ENCODE measurements at regions not wholly inside any gene's neighbourhood (a gene's known extent, or its start where the extent isn't known, plus 50 kb on each side); places are given as distances from the start of the nearest gene placed in this dataset.

DNA sequence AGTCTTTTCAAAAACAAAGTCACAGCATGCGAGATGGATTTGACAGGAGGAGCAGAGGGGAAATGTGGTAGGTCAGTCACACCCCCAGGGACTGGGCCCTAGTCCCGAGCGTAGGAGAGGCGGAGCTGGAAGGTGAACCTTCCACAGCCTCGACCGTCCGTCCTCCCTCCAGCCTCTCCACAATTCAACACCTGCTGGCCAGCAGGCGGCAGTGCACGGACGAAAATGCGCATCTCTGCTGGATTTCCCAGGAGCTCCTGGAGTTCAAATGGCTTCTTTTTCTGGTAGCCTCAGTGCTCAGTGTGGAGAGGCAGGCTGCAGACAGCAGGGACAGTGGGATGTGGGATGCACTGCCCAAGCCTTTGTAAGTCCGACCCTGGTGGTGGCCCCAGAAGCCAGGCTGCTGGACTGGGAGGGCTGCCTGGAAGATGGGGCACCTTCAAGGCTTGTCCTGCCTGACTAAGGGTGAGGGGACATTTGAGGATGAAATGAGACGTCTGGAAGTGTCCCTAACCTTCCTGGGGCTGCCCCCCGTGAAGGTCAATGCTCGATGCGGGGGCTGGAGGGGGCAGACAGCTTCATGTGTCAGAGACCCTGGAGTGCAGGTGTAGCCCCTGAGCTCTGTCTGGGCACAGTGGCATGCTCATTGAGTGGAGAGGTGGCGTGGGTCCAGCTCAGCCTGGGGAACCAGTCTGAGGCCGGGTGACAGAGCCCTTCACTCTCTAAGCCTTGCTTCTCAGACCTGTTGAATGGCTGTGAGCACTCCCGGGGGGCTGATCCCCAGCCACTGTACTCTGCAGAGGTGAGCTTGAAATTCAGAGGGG is 189.5 kb downstream of the TFCP2L1 start:
- H3K9me3 Mint-ChIP-seq: no peaks in the 10 kb centered on the region
- TF ChIP-seq, protein P1, sequence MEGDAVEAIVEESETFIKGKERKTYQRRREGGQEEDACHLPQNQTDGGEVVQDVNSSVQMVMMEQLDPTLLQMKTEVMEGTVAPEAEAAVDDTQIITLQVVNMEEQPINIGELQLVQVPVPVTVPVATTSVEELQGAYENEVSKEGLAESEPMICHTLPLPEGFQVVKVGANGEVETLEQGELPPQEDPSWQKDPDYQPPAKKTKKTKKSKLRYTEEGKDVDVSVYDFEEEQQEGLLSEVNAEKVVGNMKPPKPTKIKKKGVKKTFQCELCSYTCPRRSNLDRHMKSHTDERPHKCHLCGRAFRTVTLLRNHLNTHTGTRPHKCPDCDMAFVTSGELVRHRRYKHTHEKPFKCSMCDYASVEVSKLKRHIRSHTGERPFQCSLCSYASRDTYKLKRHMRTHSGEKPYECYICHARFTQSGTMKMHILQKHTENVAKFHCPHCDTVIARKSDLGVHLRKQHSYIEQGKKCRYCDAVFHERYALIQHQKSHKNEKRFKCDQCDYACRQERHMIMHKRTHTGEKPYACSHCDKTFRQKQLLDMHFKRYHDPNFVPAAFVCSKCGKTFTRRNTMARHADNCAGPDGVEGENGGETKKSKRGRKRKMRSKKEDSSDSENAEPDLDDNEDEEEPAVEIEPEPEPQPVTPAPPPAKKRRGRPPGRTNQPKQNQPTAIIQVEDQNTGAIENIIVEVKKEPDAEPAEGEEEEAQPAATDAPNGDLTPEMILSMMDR (IDR thresholded peaks at IDR 0.05): no peak
- no peaks in the 10 kb centered on the region for H3K36me3 Mint-ChIP-seq (ENCODE audit: low read depth)
- DNase-seq (no peak), ATAC-seq (ENCODE audit: low read depth) (no peak)
- H3K27me3 Mint-ChIP-seq: peaks cover 6% of the 10 kb centered on the region
- H3K27ac Mint-ChIP-seq: no peak overlapping the region
- no peak overlapping the region for H3K4me3 Mint-ChIP-seq
- POLR2A ChIA-PET: no interaction called here
- CTCF ChIA-PET: interaction anchor here (0.6 kb wide), 1 partner anchor 25 kb away, joined by 3 read pairs; no protein-coding TSS in a partner anchor
- intact Hi-C loops (cut with micrococcal nuclease): no loop called here
- no peaks in the 10 kb centered on the region for H3K4me1 Mint-ChIP-seq

DNA sequence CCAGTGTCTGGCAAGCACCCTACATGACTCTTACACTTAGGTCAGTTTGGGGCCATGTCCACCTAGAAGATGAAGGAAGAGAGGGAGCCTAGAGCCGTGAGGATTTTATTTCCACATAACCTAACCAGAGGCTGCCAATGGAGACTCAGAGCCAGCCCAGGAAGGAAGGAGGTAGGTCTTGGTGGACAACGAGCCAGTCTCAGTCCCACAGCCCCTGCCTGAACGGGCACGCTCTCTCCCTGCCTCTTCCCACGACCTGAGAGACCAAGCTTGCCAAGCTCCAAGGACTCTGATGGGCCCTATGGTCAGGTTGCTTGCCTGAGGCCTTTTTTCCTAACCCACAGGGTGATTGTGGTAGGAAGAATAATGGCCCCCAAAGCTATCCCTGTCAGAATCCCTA is 188.4 kb downstream of the TFCP2L1 start:
- peaks cover 6% of the 10 kb centered on the region for H3K27me3 Mint-ChIP-seq
- no peak for DNase-seq
- TF ChIP-seq, protein P1 (IDR thresholded peaks at IDR 0.05): no peak
- no peak for ATAC-seq (ENCODE audit: low read depth)
- no peaks in the 10 kb centered on the region for H3K36me3 Mint-ChIP-seq (ENCODE audit: low read depth)
- ChIA-PET CTCF (no interaction called here), POLR2A (no interaction called here)
- H3K27ac Mint-ChIP-seq: no peak overlapping the region
- no peaks in the 10 kb centered on the region for H3K9me3 Mint-ChIP-seq
- intact Hi-C loops (cut with micrococcal nuclease): no loop called here
- H3K4me1 Mint-ChIP-seq: no peaks in the 10 kb centered on the region
- no peak overlapping the region for H3K4me3 Mint-ChIP-seq

DNA sequence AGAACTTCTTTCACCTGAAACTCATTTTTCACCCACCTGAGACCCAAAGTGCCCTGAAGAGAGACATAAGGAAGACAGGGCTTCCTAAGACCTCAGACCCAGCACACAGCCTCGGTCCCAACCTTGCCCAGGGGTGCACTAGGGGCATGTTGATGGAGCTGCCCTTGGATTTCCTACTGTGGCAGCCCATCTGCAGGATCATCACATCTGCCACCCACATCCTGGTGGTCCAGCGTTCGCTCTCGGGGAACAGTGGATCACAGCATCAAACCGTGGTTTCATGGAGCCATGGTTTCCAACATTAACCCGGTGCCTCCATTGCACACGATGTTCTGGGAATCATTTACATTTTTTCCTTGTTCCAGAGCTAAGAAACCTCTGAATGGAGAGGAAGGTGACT is 186.4 kb downstream of the TFCP2L1 start:
- H3K36me3 Mint-ChIP-seq (ENCODE audit: low read depth): no peaks in the 10 kb centered on the region
- H3K9me3 Mint-ChIP-seq: no peaks in the 10 kb centered on the region
- CTCF ChIA-PET: interaction anchor here (1.3 kb wide), 1 partner anchor 10 kb away, joined by 3 read pairs; no protein-coding TSS in a partner anchor
- intact Hi-C loops (cut with micrococcal nuclease): no loop called here
- no peak overlapping the region for H3K27ac Mint-ChIP-seq
- H3K27me3 Mint-ChIP-seq: peaks cover 12% of the 10 kb centered on the region
- no peaks in the 10 kb centered on the region for H3K4me1 Mint-ChIP-seq
- no peak overlapping the region for H3K4me3 Mint-ChIP-seq
- TF ChIP-seq, protein P1 (IDR thresholded peaks at IDR 0.05): no peak
- no peak for DNase-seq
- POLR2A ChIA-PET: no interaction called here
- ATAC-seq (ENCODE audit: low read depth): no peak

DNA sequence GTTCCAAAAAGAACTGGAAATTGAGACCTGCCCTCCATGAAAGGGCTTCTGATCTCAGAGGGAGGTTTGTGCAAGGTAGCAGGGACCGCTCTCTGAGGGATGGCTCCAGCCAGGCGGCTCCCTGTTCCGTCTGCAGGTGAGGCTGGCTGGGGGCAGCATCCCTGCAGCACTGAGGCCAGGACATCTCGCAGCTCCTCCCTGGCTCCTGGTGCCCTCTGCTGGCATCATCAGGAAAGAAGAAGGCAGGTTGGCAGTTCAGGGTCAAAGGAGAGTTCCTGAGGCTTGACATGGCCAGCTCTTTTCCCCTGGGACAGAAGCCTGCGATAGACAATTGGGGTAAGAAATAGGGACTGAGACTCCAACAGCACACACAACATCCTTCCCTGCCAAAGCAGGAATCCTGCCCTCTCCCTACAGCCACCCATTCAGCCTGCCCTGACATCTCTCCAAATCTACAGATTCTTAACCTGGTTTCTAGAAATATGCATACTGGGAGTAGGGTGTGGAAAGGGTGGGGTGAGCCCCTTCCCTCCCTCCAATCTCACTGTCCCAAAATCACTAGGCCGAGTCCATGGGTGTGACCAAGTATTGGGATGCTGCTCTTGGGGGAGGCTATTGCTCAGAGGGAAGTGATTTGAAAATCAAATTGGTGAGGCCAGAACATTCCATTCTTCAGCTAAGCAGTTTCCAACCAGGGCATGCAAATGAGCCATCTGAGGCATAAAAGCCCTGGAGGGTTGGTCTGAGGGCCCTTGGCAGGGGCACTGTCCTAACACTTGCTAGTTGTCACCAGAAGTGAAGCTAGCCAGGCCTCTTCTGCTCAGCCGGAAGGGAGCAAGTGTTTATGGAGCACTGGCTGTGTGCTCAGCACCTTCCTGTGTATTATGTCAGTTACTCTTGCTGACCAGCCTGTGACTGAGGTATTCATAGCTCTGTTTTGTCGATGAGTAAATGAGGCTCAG is 185.4 kb downstream of the TFCP2L1 start:
- DNase-seq (no peak), ATAC-seq (ENCODE audit: low read depth) (no peak)
- H3K27me3 Mint-ChIP-seq: peaks cover 12% of the 10 kb centered on the region
- ChIA-PET POLR2A (no interaction called here), CTCF (interaction anchor here (1.3 kb wide), 1 partner anchor 13 kb away, joined by 3 read pairs; no protein-coding TSS in a partner anchor)
- no peaks in the 10 kb centered on the region for H3K4me1 Mint-ChIP-seq
- no peak overlapping the region for H3K27ac Mint-ChIP-seq
- H3K36me3 Mint-ChIP-seq (ENCODE audit: low read depth): no peaks in the 10 kb centered on the region
- H3K4me3 Mint-ChIP-seq: no peak overlapping the region
- TF ChIP-seq, protein P1 (IDR thresholded peaks at IDR 0.05): no peak
- intact Hi-C loops (cut with micrococcal nuclease): no loop called here
- H3K9me3 Mint-ChIP-seq: no peaks in the 10 kb centered on the region
